Astrocyte (in vitro differentiated cells and primary cell): ENCODE measurements at regions not wholly inside any gene's neighbourhood (a gene's known extent, or its start where the extent isn't known, plus 50 kb on each side); places are given as distances from the start of the nearest gene placed in this dataset.

Source experiments
- DNase-seq: peaks from one replicate; pipeline ENCODE4 v3.0.0-alpha.2; 2010; ENCODE audit warnings: low read depth
- FAIRE-seq: peaks from 2 replicates; lab custom pipeline; 2011; peaks lifted over from hg19 to GRCh38; lab: Jason Lieb, UNC
- H2AFZ ChIP-seq: 2 replicates; pipeline ENCODE4 v1.6.0; 2012; ENCODE audit warnings: low read depth, low read length, inconsistent platforms
- H3K27ac ChIP-seq: 2 replicates; pipeline ENCODE4 v1.5.1; 2011; ENCODE audit warnings: low read depth, low read length, inconsistent platforms
- H3K27me3 ChIP-seq: 2 replicates; pipeline ENCODE4 v1.6.0; 2011; ENCODE audit warnings: low read length, inconsistent platforms; ENCODE audit not compliant: insufficient read depth
- H3K36me3 ChIP-seq: 2 replicates; pipeline ENCODE4 v1.5.1; 2011; ENCODE audit warnings: low read length, inconsistent platforms; ENCODE audit not compliant: insufficient read depth
- H3K4me1 ChIP-seq: 2 replicates; pipeline ENCODE4 v1.5.1; 2011; ENCODE audit warnings: low read length, inconsistent platforms; ENCODE audit not compliant: insufficient read depth
- H3K4me2 ChIP-seq: 2 replicates; pipeline ENCODE4 v1.6.0; 2012; ENCODE audit warnings: low read length, inconsistent platforms
- H3K4me3 ChIP-seq: 2 replicates; pipeline ENCODE4 v1.5.1; 2011; ENCODE audit warnings: low read depth, mild to moderate bottlenecking, low read length, inconsistent platforms; ENCODE audit not compliant: insufficient read depth
- H3K79me2 ChIP-seq: 2 replicates; pipeline ENCODE4 v1.6.0; 2012; ENCODE audit warnings: mild to moderate bottlenecking, low read length, inconsistent platforms; ENCODE audit not compliant: insufficient read depth
- H3K9ac ChIP-seq: 2 replicates; pipeline ENCODE4 v1.6.0; 2012; ENCODE audit warnings: mild to moderate bottlenecking, low read length, inconsistent platforms
- H3K9me3 ChIP-seq: 2 replicates; pipeline ENCODE4 v1.5.1; 2012; ENCODE audit warnings: low read depth, mild to moderate bottlenecking, low read length, inconsistent platforms; ENCODE audit not compliant: insufficient read depth
- H4K20me1 ChIP-seq: 2 replicates; pipeline ENCODE4 v1.6.0; 2012; ENCODE audit warnings: low read length, inconsistent platforms; ENCODE audit not compliant: insufficient read depth
- H3K27ac Mint-ChIP-seq: one replicate; pipeline ENCODE4 v1.8.0; 2021; ENCODE audit warnings: mild to moderate bottlenecking, mixed read lengths; ENCODE audit not compliant: unreplicated experiment
- H3K27me3 Mint-ChIP-seq: one replicate; pipeline ENCODE4 v1.8.0; 2021; ENCODE audit warnings: low read depth, mixed read lengths; ENCODE audit not compliant: unreplicated experiment
- H3K36me3 Mint-ChIP-seq: one replicate; pipeline ENCODE4 v1.8.0; 2021; ENCODE audit warnings: low read depth, mixed read lengths; ENCODE audit not compliant: unreplicated experiment
- H3K4me1 Mint-ChIP-seq: one replicate; pipeline ENCODE4 v1.8.0; 2021; ENCODE audit warnings: low read depth, mixed read lengths; ENCODE audit not compliant: unreplicated experiment
- H3K4me3 Mint-ChIP-seq: one replicate; pipeline ENCODE4 v1.8.0; 2021; ENCODE audit warnings: mild to moderate bottlenecking, moderate library complexity, mixed read lengths; ENCODE audit not compliant: unreplicated experiment
- H3K9me3 Mint-ChIP-seq: one replicate; pipeline ENCODE4 v1.8.0; 2021; ENCODE audit warnings: mild to moderate bottlenecking, mixed read lengths; ENCODE audit not compliant: unreplicated experiment
- EZH2 ChIP-seq: IDR thresholded peaks from 2 replicates; pipeline ENCODE4 v1.6.1; 2012; ENCODE audit warnings: mild to moderate bottlenecking, low read length, inconsistent platforms; ENCODE audit not compliant: insufficient read depth
- TF ChIP-seq, protein P1 (sequence below): IDR thresholded peaks from 2 replicates; pipeline ENCODE4 v1.5.1; 2011; ENCODE audit warnings: low read depth, mild to moderate bottlenecking, inconsistent platforms, low read length, moderate library complexity; ENCODE audit not compliant: insufficient read depth

DNA sequence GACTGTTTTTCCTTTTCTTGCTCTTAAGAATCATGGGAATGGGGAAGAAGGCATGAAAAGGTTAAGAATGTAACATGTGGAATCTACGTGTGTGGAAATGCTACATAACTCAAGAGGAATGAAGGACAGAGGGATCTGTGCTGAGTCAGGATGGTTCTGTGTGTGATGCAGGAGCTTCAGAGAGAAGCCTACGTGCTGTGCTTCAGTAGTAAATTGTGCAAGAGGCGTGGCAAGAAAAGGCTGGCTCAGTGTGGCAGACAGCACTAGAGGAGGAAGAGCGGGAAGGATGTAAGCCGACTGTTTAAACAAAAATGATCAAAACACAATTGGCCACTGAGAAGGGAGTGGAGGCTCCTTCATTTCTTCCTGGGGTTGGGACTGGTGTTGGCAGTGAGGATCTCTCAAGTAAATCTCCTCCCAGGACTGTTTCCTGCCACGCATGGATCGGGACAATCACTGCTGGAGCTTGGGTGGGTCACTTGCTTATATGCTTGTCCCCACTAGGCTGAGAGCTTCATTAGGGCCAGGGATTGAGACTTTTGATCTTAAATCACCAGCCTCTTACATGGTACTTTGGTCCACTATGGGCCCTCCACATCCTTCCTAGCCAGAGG is 59.4 kb upstream of the BASP1 start:
- H3K4me2 ChIP-seq: peak overlapping the region; percentile 51
- peak overlapping the region; percentile 78 for H3K27ac ChIP-seq

DNA sequence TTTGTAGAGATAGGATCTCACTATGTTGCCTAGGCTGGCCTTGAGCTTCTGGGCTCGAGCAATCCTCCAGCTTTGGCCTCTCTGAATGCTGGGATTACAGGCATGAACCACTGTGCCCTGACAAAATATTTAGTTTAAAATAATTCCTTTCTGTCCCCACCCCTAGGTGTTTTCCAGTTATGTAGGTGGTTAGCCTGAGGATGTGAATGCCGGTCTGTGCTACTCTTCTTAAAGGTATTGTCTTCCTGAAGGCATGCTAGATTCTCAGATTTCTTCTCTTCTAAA is 56.7 kb upstream of the BASP1 start:
- H4K20me1 ChIP-seq: no peaks in the 10 kb centered on the region
- no peak for FAIRE-seq
- Mint-ChIP-seq H3K27me3 (no peaks in the 10 kb centered on the region), H3K4me1 (peaks cover 18% of the 10 kb centered on the region), H3K27ac (no peak overlapping the region), H3K4me3 (no peak overlapping the region), H3K36me3 (no peaks in the 10 kb centered on the region), H3K9me3 (peaks cover 5% of the 10 kb centered on the region)
- no peak overlapping the region for H3K4me3 ChIP-seq
- TF ChIP-seq, protein P1, sequence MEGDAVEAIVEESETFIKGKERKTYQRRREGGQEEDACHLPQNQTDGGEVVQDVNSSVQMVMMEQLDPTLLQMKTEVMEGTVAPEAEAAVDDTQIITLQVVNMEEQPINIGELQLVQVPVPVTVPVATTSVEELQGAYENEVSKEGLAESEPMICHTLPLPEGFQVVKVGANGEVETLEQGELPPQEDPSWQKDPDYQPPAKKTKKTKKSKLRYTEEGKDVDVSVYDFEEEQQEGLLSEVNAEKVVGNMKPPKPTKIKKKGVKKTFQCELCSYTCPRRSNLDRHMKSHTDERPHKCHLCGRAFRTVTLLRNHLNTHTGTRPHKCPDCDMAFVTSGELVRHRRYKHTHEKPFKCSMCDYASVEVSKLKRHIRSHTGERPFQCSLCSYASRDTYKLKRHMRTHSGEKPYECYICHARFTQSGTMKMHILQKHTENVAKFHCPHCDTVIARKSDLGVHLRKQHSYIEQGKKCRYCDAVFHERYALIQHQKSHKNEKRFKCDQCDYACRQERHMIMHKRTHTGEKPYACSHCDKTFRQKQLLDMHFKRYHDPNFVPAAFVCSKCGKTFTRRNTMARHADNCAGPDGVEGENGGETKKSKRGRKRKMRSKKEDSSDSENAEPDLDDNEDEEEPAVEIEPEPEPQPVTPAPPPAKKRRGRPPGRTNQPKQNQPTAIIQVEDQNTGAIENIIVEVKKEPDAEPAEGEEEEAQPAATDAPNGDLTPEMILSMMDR: no peak
- no peak for TF ChIP-seq EZH2
- no peak overlapping the region for H3K4me2 ChIP-seq
- H3K9ac ChIP-seq: no peak overlapping the region
- peaks cover 20% of the 10 kb centered on the region for H3K4me1 ChIP-seq
- H3K36me3 ChIP-seq: no peaks in the 10 kb centered on the region
- H3K27me3 ChIP-seq: no peaks in the 10 kb centered on the region
- H3K9me3 ChIP-seq: no peaks in the 10 kb centered on the region
- H3K27ac ChIP-seq: no peak overlapping the region
- no peaks in the 10 kb centered on the region for H3K79me2 ChIP-seq
- DNase-seq: no peak
- H2AFZ ChIP-seq: no peak overlapping the region

More for the DNA sequence above, 59.4 kb upstream of the BASP1 start:
- Histone ChIP-seq H3K9me3 (no peaks in the 10 kb centered on the region), H3K27me3 (no peaks in the 10 kb centered on the region), H2AFZ (peak overlapping the region; percentile 55), H3K36me3 (no peaks in the 10 kb centered on the region), H4K20me1 (no peaks in the 10 kb centered on the region), H3K79me2 (no peaks in the 10 kb centered on the region), H3K4me3 (no peak overlapping the region), H3K9ac (peak overlapping the region; percentile 59), H3K4me1 (peaks cover 32% of the 10 kb centered on the region)
- TF ChIP-seq EZH2: no peak
- TF ChIP-seq, protein P1: no peak
- Mint-ChIP-seq H3K9me3 (peaks cover 5% of the 10 kb centered on the region), H3K27ac (peak overlapping the region; percentile 87), H3K4me1 (peaks cover 27% of the 10 kb centered on the region), H3K36me3 (no peaks in the 10 kb centered on the region), H3K4me3 (no peak overlapping the region), H3K27me3 (no peaks in the 10 kb centered on the region)
- peak; percentile 98 for DNase-seq
- FAIRE-seq: peak; percentile 82

DNA sequence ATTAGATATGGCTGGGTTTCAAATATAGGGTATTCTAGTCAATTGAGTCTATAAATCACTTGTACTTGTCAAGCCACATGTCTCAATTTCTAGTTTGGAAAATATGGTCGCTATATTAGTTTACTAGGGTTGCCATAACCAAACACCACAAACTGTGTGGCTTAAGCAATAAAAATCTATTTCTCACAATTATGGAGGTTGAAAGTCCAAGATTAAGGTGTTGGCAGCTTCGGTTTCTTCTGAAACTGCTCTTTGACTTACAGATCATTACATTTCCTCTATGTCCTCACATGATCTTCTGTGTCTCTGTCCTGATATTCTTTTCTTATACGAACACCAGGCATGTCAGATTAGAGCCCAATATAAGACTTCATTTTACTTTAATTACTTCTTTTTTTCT is 55.8 kb upstream of the BASP1 start:
- Histone ChIP-seq H3K27ac (no peak overlapping the region), H4K20me1 (no peaks in the 10 kb centered on the region), H3K4me2 (no peak overlapping the region), H3K36me3 (no peaks in the 10 kb centered on the region), H3K9ac (no peak overlapping the region), H3K27me3 (no peaks in the 10 kb centered on the region), H3K4me3 (no peak overlapping the region), H2AFZ (no peak overlapping the region), H3K79me2 (no peaks in the 10 kb centered on the region), H3K4me1 (peaks cover 17% of the 10 kb centered on the region), H3K9me3 (no peaks in the 10 kb centered on the region)
- Mint-ChIP-seq H3K27ac (no peak overlapping the region), H3K4me1 (peaks cover 16% of the 10 kb centered on the region), H3K9me3 (peaks cover 5% of the 10 kb centered on the region), H3K4me3 (no peak overlapping the region), H3K27me3 (no peaks in the 10 kb centered on the region), H3K36me3 (no peaks in the 10 kb centered on the region)
- FAIRE-seq: no peak
- no peak for DNase-seq
- TF ChIP-seq EZH2: no peak
- TF ChIP-seq, protein P1: no peak
